Islet of Langerhans (tissue), 1 donor: ENCODE measurements at regions not wholly inside any gene's neighbourhood (a gene's known extent, or its start where the extent isn't known, plus 50 kb on each side); places are given as distances from the start of the nearest gene placed in this dataset.

Source experiments
- FAIRE-seq: peaks from one replicate; lab custom pipeline; 2011; peaks lifted over from hg19 to GRCh38; lab: Jason Lieb, UNC

DNA sequence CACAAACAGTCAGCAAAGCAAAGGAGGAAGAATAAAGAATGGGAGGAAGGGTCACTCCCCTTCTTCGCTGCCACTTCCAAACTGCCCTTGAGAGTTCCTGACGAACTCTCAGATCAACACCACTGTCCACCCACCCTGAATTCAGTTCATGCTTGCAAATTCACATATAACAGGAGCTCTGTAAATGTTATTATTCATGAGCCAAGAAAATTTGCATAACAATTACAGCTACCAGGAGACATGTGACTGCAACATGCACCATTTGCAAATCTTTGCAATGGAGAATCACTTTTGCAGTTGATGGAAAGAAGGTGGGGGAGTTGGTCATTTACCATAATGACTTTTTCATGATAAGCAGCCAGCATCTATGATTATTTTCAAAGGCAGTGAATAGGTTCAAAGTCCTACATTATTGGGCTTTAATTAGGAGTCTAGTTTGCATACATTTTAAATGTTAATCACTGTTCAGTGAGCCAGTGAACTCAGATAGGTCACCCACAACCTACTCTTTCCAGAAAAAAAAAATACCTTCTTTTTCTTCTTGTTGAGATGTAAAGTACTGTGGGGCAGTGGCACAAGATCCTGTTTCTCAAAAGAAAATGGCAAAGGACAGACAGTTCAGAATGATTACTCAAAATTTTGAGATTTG is 149.7 kb downstream of the CAAP1 start:
- no peak for FAIRE-seq

DNA sequence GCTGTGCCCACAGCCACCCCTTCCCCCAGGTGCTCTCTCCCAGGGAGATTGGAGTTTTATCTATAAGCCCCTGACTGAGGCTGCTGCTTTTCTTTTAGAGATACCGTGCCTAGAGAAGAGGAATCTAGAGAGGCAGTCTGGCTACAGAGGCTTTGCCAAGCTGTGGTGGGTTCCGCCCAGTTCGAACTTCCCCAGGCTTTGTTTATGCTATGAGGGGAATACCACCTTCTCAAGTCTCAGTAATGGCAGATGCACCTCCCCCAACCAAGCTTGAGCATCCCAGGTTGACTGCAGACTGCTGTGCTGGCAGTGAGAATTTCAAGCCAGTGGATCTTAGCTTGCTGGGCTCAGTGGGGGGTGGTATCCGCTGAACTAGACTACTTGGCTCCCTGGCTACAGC is 157.4 kb downstream of the CAAP1 start:
- no peak for FAIRE-seq

DNA sequence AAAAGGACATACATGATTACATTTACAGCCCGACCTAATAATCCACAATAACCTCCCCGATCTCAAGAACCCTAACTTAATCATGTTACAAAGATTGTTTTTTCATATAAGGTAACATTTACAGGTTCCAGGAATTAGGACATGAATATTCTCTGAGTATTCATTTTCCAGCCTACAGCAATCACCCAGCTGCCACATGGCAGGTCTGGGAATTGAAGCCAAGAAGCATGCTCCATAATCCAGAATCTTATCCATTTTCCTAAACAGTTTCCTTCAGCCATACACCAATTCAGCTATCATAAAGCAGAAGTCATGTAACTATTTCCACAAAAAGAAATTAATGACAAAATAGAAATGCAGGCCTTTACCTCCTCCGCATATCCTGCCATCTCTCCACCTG is 163.4 kb downstream of the CAAP1 start:
- no peak for FAIRE-seq

DNA sequence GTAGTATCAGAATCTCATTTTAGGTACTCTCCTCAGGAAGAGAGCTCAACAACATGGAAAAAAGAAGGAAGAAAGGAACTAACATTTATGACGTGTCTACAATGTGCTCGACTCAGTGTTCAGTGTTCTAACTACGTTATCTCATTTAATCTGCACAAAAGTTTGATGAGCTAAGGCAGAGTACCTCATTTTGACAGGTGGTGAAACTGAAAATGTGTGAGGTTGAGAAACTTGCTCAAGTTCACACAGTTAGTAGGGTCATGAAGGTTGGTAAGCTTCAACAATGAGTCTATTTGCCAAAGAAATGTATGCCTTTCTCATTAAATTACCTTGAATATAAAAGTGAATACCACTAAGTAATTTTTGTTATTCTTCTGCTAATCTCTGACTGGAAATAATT is 165.1 kb downstream of the CAAP1 start:
- no peak for FAIRE-seq

DNA sequence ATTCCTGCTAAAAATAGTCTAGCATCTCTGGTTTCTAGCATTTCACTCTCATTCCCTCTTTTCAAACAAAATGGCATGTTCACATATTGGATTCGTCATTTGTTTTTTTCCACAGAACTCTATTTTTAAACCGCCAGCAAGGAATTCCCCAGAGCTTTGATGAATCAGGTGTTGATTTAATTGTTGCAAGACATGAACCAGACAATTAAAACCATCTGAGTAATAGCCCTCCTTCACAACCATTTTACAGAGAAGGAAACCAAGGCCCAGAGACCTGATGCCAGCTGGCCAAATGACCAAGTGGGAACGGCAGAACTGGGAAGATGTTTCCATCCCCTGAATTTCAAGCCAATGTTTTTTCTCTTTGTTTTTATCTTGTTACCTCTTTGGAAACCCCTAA is 167.0 kb downstream of the CAAP1 start:
- no peak for FAIRE-seq

- FAIRE-seq = no peak
These were observed 169.1 kb downstream of the CAAP1 start for GRCh38 chr9:26723486-26723885.

- FAIRE-seq = no peak
These were observed 169.8 kb downstream of the CAAP1 start for GRCh38 chr9:26722755-26723154.

DNA sequence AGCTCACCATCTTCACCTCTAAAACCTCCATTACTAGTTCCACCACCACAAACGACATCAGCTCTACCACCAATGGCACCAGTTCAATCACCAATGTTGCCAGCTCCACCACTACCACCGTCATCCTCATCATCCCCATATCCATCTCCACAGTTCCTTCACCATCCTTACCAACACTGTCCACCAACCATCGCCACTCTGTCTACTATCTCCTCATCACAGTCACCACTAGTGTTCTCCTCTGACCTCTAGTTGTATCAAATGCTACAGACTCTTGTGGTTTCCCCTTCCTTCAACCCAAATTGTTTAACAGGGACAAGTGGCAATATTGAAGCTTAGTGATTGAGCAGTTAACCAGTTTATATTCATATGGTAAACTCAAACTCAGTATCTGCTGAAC is 182.6 kb downstream of the CAAP1 start:
- FAIRE-seq = no peak

DNA sequence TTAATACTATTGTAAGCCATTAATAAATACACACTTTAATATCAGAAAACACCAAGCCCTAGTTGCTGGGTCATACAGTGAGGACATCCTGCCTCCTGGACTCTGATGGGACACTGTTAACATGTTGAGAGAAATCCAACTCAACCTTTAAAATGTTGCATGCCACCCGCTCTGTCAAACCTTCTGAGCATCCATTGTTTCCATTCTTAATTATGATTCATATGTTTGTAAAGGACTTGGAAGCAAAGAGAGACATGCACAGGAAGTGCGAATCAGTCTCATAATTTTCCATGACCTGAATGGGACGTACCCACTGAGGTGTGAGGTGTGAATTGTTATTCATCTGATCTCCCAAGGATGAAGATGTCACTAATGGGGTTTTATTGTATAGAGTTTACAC is 186.4 kb downstream of the CAAP1 start:
- FAIRE-seq = no peak

GRCh38 chr9:26695298-26695622 is 197.3 kb downstream of the CAAP1 start:
- no peak for FAIRE-seq

DNA sequence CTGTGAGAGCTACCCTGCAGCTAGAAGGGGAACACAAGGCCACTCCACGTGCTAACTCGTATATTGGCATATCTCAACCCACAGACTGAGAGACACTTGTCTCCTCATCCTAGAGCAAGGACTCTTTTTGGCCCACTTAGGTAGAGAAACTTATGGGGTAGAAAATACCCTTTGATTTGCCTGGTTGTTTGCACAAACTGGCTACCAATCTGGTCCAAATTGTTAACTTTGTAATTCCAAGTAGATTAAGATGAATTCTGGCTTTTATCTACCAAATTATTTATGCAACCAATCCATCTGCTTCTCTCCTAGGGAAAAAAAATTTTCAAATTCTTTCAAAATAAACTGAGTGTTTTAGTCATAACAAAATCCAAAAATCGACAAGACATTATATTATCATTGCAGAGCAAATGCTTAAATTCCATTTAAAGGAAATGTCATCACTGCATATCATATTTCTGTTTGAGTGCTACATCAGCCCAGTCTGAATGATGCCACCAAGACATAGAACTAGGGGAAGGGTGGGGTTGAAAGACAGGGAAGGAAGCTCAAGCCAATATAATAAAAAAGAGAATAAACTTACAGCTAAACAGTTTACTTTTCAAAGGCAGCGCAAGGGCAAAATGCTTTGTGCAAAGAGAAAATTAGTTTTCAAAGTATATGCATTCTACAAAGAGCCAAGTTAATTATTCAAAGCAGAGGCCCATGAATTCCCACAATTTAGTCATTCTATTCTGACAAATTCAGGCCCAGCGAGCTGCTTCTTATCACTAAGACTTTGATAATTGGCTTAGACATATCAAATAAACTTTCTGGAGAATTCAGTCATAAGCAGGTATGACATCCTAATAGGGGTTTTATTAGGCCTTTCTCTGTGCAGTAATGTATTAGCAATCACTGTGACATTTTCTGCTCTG is 198.0 kb downstream of the CAAP1 start:
- no peak for FAIRE-seq

GRCh38 chr9:26689041-26689440 is 203.6 kb downstream of the CAAP1 start:
- FAIRE-seq = no peak

DNA sequence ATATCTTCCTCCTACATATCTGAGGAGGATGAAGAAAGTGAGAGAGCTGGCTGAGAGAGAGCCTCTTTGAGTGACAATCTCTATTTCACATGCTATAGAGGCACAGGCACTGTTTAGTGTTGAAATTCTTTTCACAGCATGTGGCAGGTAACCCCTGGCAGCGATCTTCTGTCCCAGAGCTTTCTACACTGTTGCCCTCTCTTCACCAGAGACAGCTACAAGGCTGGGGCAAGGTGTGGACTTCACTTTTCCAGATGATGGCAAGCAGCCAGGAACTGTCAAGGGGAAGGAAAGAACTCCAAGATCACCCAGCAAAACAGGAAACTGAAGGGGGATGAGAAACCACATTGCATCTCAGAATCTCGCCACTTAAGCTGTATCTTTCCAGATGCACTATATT is 205.2 kb downstream of the CAAP1 start:
- no peak for FAIRE-seq

DNA sequence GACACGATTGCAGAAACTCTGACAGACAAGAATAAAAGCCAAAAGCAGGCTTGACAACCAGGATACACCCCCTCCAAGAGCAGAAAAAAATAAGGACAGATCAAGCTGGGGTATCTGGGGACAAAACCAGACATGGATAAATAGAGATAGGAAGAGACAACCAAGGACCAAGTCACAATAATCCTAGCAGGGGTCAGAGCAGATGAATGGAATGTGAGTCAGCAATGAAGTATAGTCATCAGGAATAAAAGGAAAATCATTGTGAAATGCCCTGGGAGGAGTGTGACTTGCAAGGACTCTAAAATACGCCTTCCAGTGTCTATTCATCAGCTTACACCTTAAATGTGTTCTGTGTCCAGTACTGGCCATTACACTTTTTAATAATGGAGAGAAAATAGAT is 206.8 kb downstream of the CAAP1 start:
- no peak for FAIRE-seq

- no peak for FAIRE-seq
These were observed 208.6 kb downstream of the CAAP1 start for GRCh38 chr9:26684029-26684428.

DNA sequence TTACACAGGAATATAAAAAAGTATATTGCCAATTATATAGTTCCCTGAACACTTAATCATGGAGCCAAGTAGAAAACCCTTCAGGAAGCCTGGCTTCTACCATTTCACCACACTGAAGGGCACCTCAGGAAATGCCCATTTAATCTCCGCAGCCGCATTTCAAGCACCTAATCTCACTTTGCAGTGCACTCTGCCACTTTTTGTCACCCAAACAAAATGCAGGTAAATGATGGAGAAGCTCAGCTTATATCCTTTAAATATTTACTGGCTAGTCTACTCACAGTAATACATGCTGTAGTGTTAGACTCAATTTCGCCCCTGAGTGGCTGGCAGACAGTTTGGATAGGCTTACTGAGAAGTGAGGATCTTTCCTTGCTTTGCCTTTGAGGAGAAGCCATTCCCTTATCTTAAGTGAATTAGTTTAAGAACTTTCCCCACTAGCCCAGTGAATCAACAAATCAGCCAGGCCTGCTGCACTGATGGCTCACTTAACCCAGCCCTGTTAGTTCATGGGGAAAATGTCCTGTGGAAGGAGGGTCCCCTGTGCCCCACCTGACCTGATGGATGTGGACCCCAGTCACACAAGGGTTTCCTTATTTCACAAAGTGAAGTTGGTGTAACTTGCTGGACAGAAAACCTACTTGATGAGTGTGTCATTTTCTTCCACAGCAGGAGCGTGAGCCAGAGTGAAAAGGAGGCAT is 209.7 kb downstream of the CAAP1 start:
- no peak for FAIRE-seq

GRCh38 chr9:26682041-26682440 is 210.6 kb downstream of the CAAP1 start:
- FAIRE-seq = no peak

DNA sequence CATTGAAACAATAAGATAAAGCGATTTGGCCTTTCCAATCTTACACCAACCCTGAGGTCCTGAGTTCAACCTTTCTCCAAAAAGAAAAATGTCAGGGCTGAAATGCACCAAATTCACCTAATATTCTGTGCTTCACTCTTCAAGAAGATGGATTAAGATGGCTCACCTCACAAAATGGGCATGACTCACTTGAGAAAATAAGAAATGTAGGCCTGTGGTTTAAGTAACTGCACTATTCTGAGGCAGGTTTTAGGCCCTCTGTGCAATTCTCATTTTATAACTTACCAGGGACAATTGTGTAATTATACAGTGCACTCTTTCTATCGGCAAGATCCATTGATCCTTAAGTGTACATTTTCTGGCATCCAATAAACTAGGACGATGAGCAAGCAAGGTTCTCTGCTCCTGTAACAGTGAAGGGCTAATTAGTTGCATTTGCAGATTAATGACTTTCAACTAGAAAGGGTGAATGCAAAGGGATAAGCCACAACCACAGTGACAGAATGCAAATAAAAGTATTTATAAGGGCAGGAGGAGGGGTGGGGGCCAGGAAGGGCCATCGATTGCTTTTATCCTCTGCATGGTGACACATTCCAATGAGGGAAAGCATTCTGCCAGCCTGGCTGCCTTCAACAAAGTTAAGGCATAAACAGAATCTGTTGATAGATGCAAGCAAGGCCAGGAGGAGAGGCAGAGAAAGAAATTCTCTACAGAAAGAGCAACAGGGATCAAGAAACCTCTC is 214.5 kb downstream of the CAAP1 start:
- FAIRE-seq = no peak

DNA sequence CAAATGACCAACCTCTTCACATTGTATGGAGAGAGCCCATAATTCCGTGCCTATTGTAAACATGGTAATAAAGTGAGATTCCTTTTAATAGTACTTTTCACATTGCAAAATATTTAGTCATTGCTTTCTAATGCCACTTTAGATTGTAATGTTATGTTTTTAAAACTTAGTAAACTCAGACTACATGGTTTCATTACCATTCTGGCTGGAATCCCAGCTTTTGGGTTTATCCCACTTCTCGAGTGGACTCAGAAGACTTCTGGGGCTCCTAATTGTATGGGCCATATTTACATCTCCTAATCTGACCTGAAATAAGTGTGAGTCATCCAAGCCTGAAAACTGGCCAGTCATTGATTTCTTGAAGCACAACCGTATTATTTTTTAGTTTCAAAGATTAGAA is 217.6 kb downstream of the CAAP1 start:
- FAIRE-seq = no peak

- no peak for FAIRE-seq
These were observed 219.3 kb downstream of the CAAP1 start for GRCh38 chr9:26673261-26673660.

- no peak for FAIRE-seq
These were observed 222.6 kb downstream of the CAAP1 start for GRCh38 chr9:26669701-26670670.
